OCI-LY1 (cell line): ENCODE measurements at regions not wholly inside any gene's neighbourhood (a gene's known extent, or its start where the extent isn't known, plus 50 kb on each side); places are given as distances from the start of the nearest gene placed in this dataset.

Experiments used
- H2AFZ ChIP-seq: fragments of 200-600 bp; sonication (generic), shearing (Covaris generic); 2 replicates; pipeline ENCODE4 v1.6.0; 2014; ENCODE audit warnings: antibody characterized with exemption, mild to moderate bottlenecking, low read length
- H3F3A ChIP-seq: fragments of 200-600 bp; sonication (generic), shearing (Covaris generic); 2 replicates; pipeline ENCODE4 v1.6.0; 2014; ENCODE audit warnings: mild to moderate bottlenecking, antibody characterized with exemption, low read length, moderate library complexity; ENCODE audit not compliant: insufficient read depth
- H3K27ac ChIP-seq: fragments of 200-600 bp; sonication (generic); 2 replicates; pipeline ENCODE4 v1.5.1; 2014; ENCODE audit warnings: low read length, mixed run types, mild to moderate bottlenecking, low read depth; ENCODE audit not compliant: poor library complexity, severe bottlenecking
- H3K27me3 ChIP-seq: fragments of 200-600 bp; sonication (generic); 2 replicates; pipeline ENCODE4 v1.6.0; 2014; ENCODE audit warnings: antibody characterized with exemption, mild to moderate bottlenecking, low read length, moderate library complexity; ENCODE audit not compliant: insufficient read depth
- H3K36me3 ChIP-seq: fragments of 200-600 bp; sonication (generic); 2 replicates; pipeline ENCODE4 v1.6.1; 2014; ENCODE audit warnings: mild to moderate bottlenecking, antibody characterized with exemption, low read length, moderate library complexity, mixed read lengths; ENCODE audit not compliant: insufficient read depth
- H3K4me1 ChIP-seq: fragments of 200-600 bp; sonication (generic); 2 replicates; pipeline ENCODE4 v1.5.1; 2014; ENCODE audit warnings: mild to moderate bottlenecking, low read length, moderate library complexity; ENCODE audit not compliant: insufficient read depth, severe bottlenecking
- H3K4me2 ChIP-seq: fragments of 200-600 bp; sonication (generic), shearing (Covaris generic); 2 replicates; pipeline ENCODE4 v1.6.1; 2014; ENCODE audit warnings: low read length
- H3K4me3 ChIP-seq: fragments of 200-600 bp; sonication (generic); 2 replicates; pipeline ENCODE4 v1.5.1; 2014; ENCODE audit warnings: low read length, low read depth, mild to moderate bottlenecking, mixed read lengths; ENCODE audit not compliant: poor library complexity, severe bottlenecking
- H3K79me2 ChIP-seq: fragments of 200-600 bp; shearing (Covaris generic); 2 replicates; pipeline ENCODE4 v1.6.1; 2016; ENCODE audit warnings: mixed run types, low read length, mixed read lengths; ENCODE audit not compliant: insufficient read depth
- H3K9ac ChIP-seq: fragments of 200-600 bp; sonication (generic), shearing (Covaris generic); 2 replicates; pipeline ENCODE4 v1.6.1; 2014; ENCODE audit warnings: mild to moderate bottlenecking, low read length, mixed read lengths
- H3K9me2 ChIP-seq: fragments of 200-600 bp; sonication (generic), shearing (Covaris generic); 2 replicates; pipeline ENCODE4 v1.6.1; 2014; ENCODE audit warnings: low read depth, mild to moderate bottlenecking, low read length, mixed read lengths
- H3K9me3 ChIP-seq: fragments of 200-600 bp; shearing (Covaris generic); 2 replicates; pipeline ENCODE4 v1.6.1; 2014; ENCODE audit warnings: low read length, mixed read lengths
- H4K20me1 ChIP-seq: fragments of 200-600 bp; sonication (generic), shearing (Covaris generic); 2 replicates; pipeline ENCODE4 v1.6.0; 2016; ENCODE audit warnings: mild to moderate bottlenecking, low read length; ENCODE audit not compliant: insufficient read depth
- CTCF ChIP-seq: fragments of 200-600 bp; sonication (generic), shearing (Covaris generic); IDR thresholded peaks from 2 replicates; pipeline ENCODE4 v1.5.1; 2017; ENCODE audit warnings: mild to moderate bottlenecking, antibody characterized with exemption, low read length, moderate library complexity, mixed read lengths
- EZH2 ChIP-seq: fragments of 200-600 bp; sonication (generic), shearing (Covaris generic); IDR thresholded peaks from 2 replicates; pipeline ENCODE4 v1.8.0; 2017; ENCODE audit warnings: borderline replicate concordance, mixed run types, mild to moderate bottlenecking, antibody characterized with exemption, low read length, moderate library complexity, mixed read lengths

- no peaks in the 10 kb centered on the region for H3K9me3 ChIP-seq
- no peak overlapping the region for H3K27ac ChIP-seq
- H3K9ac ChIP-seq, result no peak overlapping the region
- no peaks in the 10 kb centered on the region for H3K4me1 ChIP-seq
- TF ChIP-seq CTCF (no peak), EZH2 (no peak)
- H3K36me3 ChIP-seq, result no peaks in the 10 kb centered on the region
- H3F3A ChIP-seq, result no peaks in the 10 kb centered on the region
- no peak overlapping the region for H2AFZ ChIP-seq
- no peak overlapping the region for H3K4me2 ChIP-seq
- H4K20me1 ChIP-seq, result no peaks in the 10 kb centered on the region
- H3K9me2 ChIP-seq, result no peaks in the 10 kb centered on the region
- H3K27me3 ChIP-seq, result no peaks in the 10 kb centered on the region
- no peaks in the 10 kb centered on the region for H3K79me2 ChIP-seq
- no peak overlapping the region for H3K4me3 ChIP-seq
Measured at GRCh38 chr1:177812144-177812543, 157.7 kb downstream of the SEC16B start.

GRCh38 chr1:177811429-177811828 is 158.4 kb downstream of the SEC16B start:
- H3K79me2 ChIP-seq, result no peaks in the 10 kb centered on the region
- no peak overlapping the region for H3K27ac ChIP-seq
- H3K27me3 ChIP-seq, result no peaks in the 10 kb centered on the region
- H3K9me3 ChIP-seq, result no peaks in the 10 kb centered on the region
- H3F3A ChIP-seq, result no peaks in the 10 kb centered on the region
- no peak overlapping the region for H2AFZ ChIP-seq
- no peak for TF ChIP-seq EZH2
- no peak for TF ChIP-seq CTCF
- no peaks in the 10 kb centered on the region for H3K36me3 ChIP-seq
- H4K20me1 ChIP-seq, result no peaks in the 10 kb centered on the region
- no peaks in the 10 kb centered on the region for H3K4me1 ChIP-seq
- H3K9ac ChIP-seq, result no peak overlapping the region
- H3K4me3 ChIP-seq, result no peak overlapping the region
- H3K9me2 ChIP-seq, result no peaks in the 10 kb centered on the region
- no peak overlapping the region for H3K4me2 ChIP-seq

- Histone ChIP-seq H3K4me1 (no peaks in the 10 kb centered on the region), H3K9me2 (no peaks in the 10 kb centered on the region), H3K4me2 (no peak overlapping the region), H3K4me3 (no peak overlapping the region), H3K79me2 (no peaks in the 10 kb centered on the region), H3K27me3 (no peaks in the 10 kb centered on the region), H4K20me1 (no peaks in the 10 kb centered on the region), H3K27ac (no peak overlapping the region), H3F3A (no peaks in the 10 kb centered on the region), H3K9me3 (no peaks in the 10 kb centered on the region), H3K36me3 (no peaks in the 10 kb centered on the region), H3K9ac (no peak overlapping the region), H2AFZ (no peak overlapping the region)
- no peak for TF ChIP-seq EZH2
Measured at GRCh38 chr1:177809819-177810218, 160.0 kb downstream of the SEC16B start.

GRCh38 chr1:177802304-177802703 is 167.6 kb downstream of the SEC16B start:
- H3K27ac ChIP-seq, result no peak overlapping the region
- H3K79me2 ChIP-seq, result no peaks in the 10 kb centered on the region
- no peaks in the 10 kb centered on the region for H3K27me3 ChIP-seq
- H3K4me1 ChIP-seq, result no peaks in the 10 kb centered on the region
- H3K36me3 ChIP-seq, result no peaks in the 10 kb centered on the region
- no peaks in the 10 kb centered on the region for H4K20me1 ChIP-seq
- H3K9me3 ChIP-seq, result no peaks in the 10 kb centered on the region
- H3K4me3 ChIP-seq, result no peak overlapping the region
- TF ChIP-seq CTCF (no peak), EZH2 (no peak)
- no peak overlapping the region for H3K9ac ChIP-seq
- no peaks in the 10 kb centered on the region for H3K9me2 ChIP-seq
- H2AFZ ChIP-seq, result no peak overlapping the region
- H3F3A ChIP-seq, result no peaks in the 10 kb centered on the region
- no peak overlapping the region for H3K4me2 ChIP-seq
